Endothelial cell of umbilical vein (primary cell): ENCODE measurements at regions not wholly inside any gene's neighbourhood (a gene's known extent, or its start where the extent isn't known, plus 50 kb on each side); places are given as distances from the start of the nearest gene placed in this dataset.

Experiments used
- BruUV-seq: library from RNA; stranded (reverse); fragments of 400-500 nt; replicated peaks from 2 replicates; lab custom pipeline; 2021; lab: Mats Ljungman, UMichigan
- CTCF ChIA-PET: fragments of 300-600, 350-600 bp; sonication (Branson Sonifier 250); formaldehyde crosslinking; loops from one replicate; lab custom pipeline; 2021; ENCODE audit warnings: antibody characterized with exemption, inconsistent platforms; lab: Charles Lee
- POLR2A ChIA-PET: fragments of 300-600, 350-600 bp; sonication (Branson Sonifier 250); formaldehyde crosslinking; loops from one replicate; lab custom pipeline; 2021; ENCODE audit warnings: antibody characterized with exemption, inconsistent platforms; lab: Charles Lee
- DNase-seq: peaks from one replicate; pipeline ENCODE4 v3.0.0-alpha.2; 2011; ENCODE audit warnings: low read depth, low spot score
- FAIRE-seq: peaks from 2 replicates; lab custom pipeline; 2011; peaks lifted over from hg19 to GRCh38; lab: Jason Lieb, UNC
- H2AFZ ChIP-seq: 2 replicates; pipeline ENCODE4 v1.6.0; 2012; ENCODE audit warnings: low read depth, low read length, control low read depth, inconsistent platforms
- H3K27ac ChIP-seq: 2 replicates; pipeline ENCODE4 v1.5.1; 2011; ENCODE audit warnings: low read depth, mild to moderate bottlenecking, control low read depth, low read length, moderate library complexity; ENCODE audit not compliant: insufficient read depth
- H3K27me3 ChIP-seq, 2 experiments: 2 replicates each; pipeline versions ENCODE4 v1.6.0 to v1.6.1; 2011; ENCODE audit warnings: low read length in 2 of 2, mixed read lengths in 1 of 2; ENCODE audit not compliant: control insufficient read depth in 2 of 2, insufficient read depth in 2 of 2
- H3K36me3 ChIP-seq, 2 experiments: 2 replicates in 1 of 2; 3 replicates in 1 of 2; pipeline ENCODE4 v1.5.1; 2011; ENCODE audit warnings: low read length in 2 of 2, mild to moderate bottlenecking in 1 of 2, moderate library complexity in 1 of 2; ENCODE audit not compliant: control insufficient read depth in 2 of 2, insufficient read depth in 2 of 2; ENCODE audit errors: extremely low read depth in 1 of 2
- H3K4me1 ChIP-seq: 3 replicates; pipeline ENCODE4 v1.5.1; 2011; ENCODE audit warnings: mild to moderate bottlenecking, low read length; ENCODE audit not compliant: control insufficient read depth, insufficient read depth; ENCODE audit errors: extremely low read depth
- H3K4me2 ChIP-seq: 2 replicates; pipeline ENCODE4 v1.6.1; 2011; ENCODE audit warnings: low read length, control low read depth, mixed read lengths; ENCODE audit not compliant: insufficient read depth
- H3K4me3 ChIP-seq, 3 experiments: fragments of 200-600 bp in 1 of 3; sonication (generic), shearing (Covaris generic) in 1 of 3; replicated peaks in 1 of 3; 2 replicates each; pipeline ENCODE4 v1.5.1; 2011 to 2016; ENCODE audit warnings: control low read depth in 3 of 3, low read length in 3 of 3, mild to moderate bottlenecking in 2 of 3, inconsistent platforms in 1 of 3, low read depth in 1 of 3, moderate library complexity in 1 of 3; ENCODE audit not compliant: insufficient read depth in 1 of 3
- H3K79me2 ChIP-seq: 2 replicates; pipeline ENCODE4 v1.6.0; 2012; ENCODE audit warnings: low read length, inconsistent platforms; ENCODE audit not compliant: control insufficient read depth, insufficient read depth
- H3K9ac ChIP-seq: replicated peaks from 2 replicates; pipeline ENCODE3; 2011; ENCODE audit warnings: low read length, control low read depth; ENCODE audit not compliant: insufficient read depth; ENCODE audit errors: extremely low read depth
- H3K9me1 ChIP-seq: replicated peaks from 3 replicates; pipeline ENCODE4 v1.6.0; 2011; ENCODE audit warnings: mild to moderate bottlenecking, low read length; ENCODE audit not compliant: control insufficient read depth, insufficient read depth; ENCODE audit errors: extremely low read depth
- H3K9me3 ChIP-seq: replicated peaks from 2 replicates; pipeline ENCODE4 v1.5.1; 2012; ENCODE audit warnings: low read length, inconsistent platforms; ENCODE audit not compliant: control insufficient read depth, insufficient read depth
- H4K20me1 ChIP-seq: replicated peaks from 2 replicates; pipeline ENCODE3; 2011; ENCODE audit warnings: mild to moderate bottlenecking, low read length; ENCODE audit not compliant: control insufficient read depth, insufficient read depth; ENCODE audit errors: extremely low read depth
- EZH2 ChIP-seq: IDR thresholded peaks from 2 replicates; pipeline ENCODE4 v1.6.1; 2012; ENCODE audit warnings: borderline replicate concordance, low read depth, mild to moderate bottlenecking, moderate library complexity, low read length, inconsistent platforms; ENCODE audit not compliant: severe bottlenecking
- FOS ChIP-seq: IDR thresholded peaks from 2 replicates; pipeline ENCODE4 v1.6.1; 2011; ENCODE audit warnings: mild to moderate bottlenecking, low read length, moderate library complexity, borderline replicate concordance; ENCODE audit not compliant: insufficient read depth
- GATA2 ChIP-seq: IDR thresholded peaks from 2 replicates; pipeline ENCODE4 v1.7.0; 2011; ENCODE audit warnings: low read depth, mild to moderate bottlenecking, moderate library complexity, mixed read lengths, low read length; ENCODE audit not compliant: insufficient read length, insufficient read depth
- JUN ChIP-seq: IDR thresholded peaks from 2 replicates; pipeline ENCODE4 v1.6.1; 2011; ENCODE audit warnings: borderline replicate concordance, low read depth; ENCODE audit not compliant: insufficient read length, insufficient read depth
- MYC ChIP-seq: IDR thresholded peaks from one replicate; pipeline ENCODE4 v1.6.1; 2011; ENCODE audit warnings: mild to moderate bottlenecking, low read depth, low read length
- POLR2A ChIP-seq: IDR thresholded peaks from 2 replicates; pipeline ENCODE4 v1.6.1; 2012; ENCODE audit warnings: low read depth, mild to moderate bottlenecking, control low read depth, low read length
- POLR2AphosphoS5 ChIP-seq: IDR thresholded peaks from 2 replicates; pipeline ENCODE4 v1.6.1; 2012; ENCODE audit warnings: low read depth, mild to moderate bottlenecking, control low read depth, low read length, moderate library complexity; ENCODE audit not compliant: insufficient read depth
- dilution Hi-C: fragments of 300-500 bp; cut with MboI; formaldehyde crosslinking; loops from one replicate; pipeline ENCODE4 v1.15.0; 2019; ENCODE audit warnings: low sequenced_read_pairs; ENCODE audit not compliant: extremely low pct_ligation_motif_present
- intact Hi-C: fragments of 100-400 bp; cut with micrococcal nuclease; formaldehyde crosslinking; loops from one replicate; pipeline ENCODE4 v1.10.0; 2022
- TF ChIP-seq, protein P1 (sequence below): IDR thresholded peaks from 2 replicates; pipeline ENCODE4 v1.6.1; 2011; ENCODE audit not compliant: insufficient read depth, insufficient read length
- TF ChIP-seq, protein P2 (sequence below), 2 donors: IDR thresholded peaks; 1 replicate in 1 of 2; 2 replicates in 1 of 2; pipeline ENCODE4 v1.5.1; 2011; ENCODE audit warnings: low read length in 2 of 2, mild to moderate bottlenecking in 2 of 2, moderate library complexity in 2 of 2, control low read depth in 1 of 2, inconsistent platforms in 1 of 2, low read depth in 1 of 2; ENCODE audit not compliant: insufficient read depth in 1 of 2; ENCODE audit errors: extremely low read depth in 1 of 2

- intact Hi-C loops, result no loop called here
- Histone ChIP-seq H3K9me3 (no peaks in the 10 kb centered on the region), H2AFZ (no peak overlapping the region), H3K27me3 (no peaks in the 10 kb centered on the region), H3K36me3 (no peaks in the 10 kb centered on the region), H3K79me2 (no peaks in the 10 kb centered on the region), H3K9ac (no peak overlapping the region), H3K4me1 (no peaks in the 10 kb centered on the region), H4K20me1 (no peaks in the 10 kb centered on the region), H3K4me2 (no peak overlapping the region), H3K27ac (no peak overlapping the region), H3K9me1 (no peaks in the 10 kb centered on the region), H3K4me3 (no peak overlapping the region)
- no peak for DNase-seq
- dilution Hi-C loops, result no loop called here
- BruUV-seq, result no TSS peak
- ChIA-PET POLR2A (no interaction called here), CTCF (no interaction called here)
- no peak for FAIRE-seq
- TF ChIP-seq POLR2AphosphoS5, result no peak
- TF ChIP-seq, protein P1, sequence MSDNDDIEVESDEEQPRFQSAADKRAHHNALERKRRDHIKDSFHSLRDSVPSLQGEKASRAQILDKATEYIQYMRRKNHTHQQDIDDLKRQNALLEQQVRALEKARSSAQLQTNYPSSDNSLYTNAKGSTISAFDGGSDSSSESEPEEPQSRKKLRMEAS, result no peak
These were observed 146.9 kb upstream of the CADPS start for GRCh38 chr3:63022114-63022513.

DNA sequence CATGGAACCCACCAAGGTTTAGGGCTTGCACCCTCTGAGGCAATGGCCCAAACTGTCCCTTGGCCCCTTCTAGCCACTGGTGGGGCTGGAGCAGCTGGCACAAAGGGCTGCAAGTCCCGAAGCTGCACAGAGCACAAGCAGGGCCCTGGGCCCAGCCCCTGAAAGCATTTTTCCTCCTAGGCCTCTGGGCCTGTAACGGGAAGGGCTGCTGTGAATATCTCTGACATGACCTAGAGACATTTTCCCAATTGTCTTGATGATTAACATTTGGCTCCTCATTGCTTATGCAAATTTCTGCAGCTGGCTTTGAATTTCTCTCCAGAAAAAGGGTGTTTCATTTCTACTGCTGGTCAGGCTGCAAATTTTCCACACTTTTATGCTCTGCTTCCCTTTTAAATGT lies 151.5 kb upstream of the CADPS start:
- Histone ChIP-seq H3K9me3 (no peaks in the 10 kb centered on the region), H3K36me3 (no peaks in the 10 kb centered on the region), H3K4me3 (no peak overlapping the region), H3K4me2 (no peak overlapping the region), H3K79me2 (no peaks in the 10 kb centered on the region), H3K27ac (no peak overlapping the region), H3K9me1 (no peaks in the 10 kb centered on the region), H3K27me3 (no peaks in the 10 kb centered on the region), H4K20me1 (no peaks in the 10 kb centered on the region), H3K9ac (no peak overlapping the region), H3K4me1 (no peaks in the 10 kb centered on the region), H2AFZ (no peak overlapping the region)
- FAIRE-seq (no peak), DNase-seq (no peak)
- intact Hi-C loops, result no loop called here
- TF ChIP-seq, protein P1, result no peak
- TF ChIP-seq EZH2 (no peak), MYC (no peak), FOS (no peak), GATA2 (no peak), POLR2A (no peak), JUN (no peak), POLR2AphosphoS5 (no peak)
- TF ChIP-seq, protein P2, sequence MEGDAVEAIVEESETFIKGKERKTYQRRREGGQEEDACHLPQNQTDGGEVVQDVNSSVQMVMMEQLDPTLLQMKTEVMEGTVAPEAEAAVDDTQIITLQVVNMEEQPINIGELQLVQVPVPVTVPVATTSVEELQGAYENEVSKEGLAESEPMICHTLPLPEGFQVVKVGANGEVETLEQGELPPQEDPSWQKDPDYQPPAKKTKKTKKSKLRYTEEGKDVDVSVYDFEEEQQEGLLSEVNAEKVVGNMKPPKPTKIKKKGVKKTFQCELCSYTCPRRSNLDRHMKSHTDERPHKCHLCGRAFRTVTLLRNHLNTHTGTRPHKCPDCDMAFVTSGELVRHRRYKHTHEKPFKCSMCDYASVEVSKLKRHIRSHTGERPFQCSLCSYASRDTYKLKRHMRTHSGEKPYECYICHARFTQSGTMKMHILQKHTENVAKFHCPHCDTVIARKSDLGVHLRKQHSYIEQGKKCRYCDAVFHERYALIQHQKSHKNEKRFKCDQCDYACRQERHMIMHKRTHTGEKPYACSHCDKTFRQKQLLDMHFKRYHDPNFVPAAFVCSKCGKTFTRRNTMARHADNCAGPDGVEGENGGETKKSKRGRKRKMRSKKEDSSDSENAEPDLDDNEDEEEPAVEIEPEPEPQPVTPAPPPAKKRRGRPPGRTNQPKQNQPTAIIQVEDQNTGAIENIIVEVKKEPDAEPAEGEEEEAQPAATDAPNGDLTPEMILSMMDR (IDR thresholded peaks at IDR 0.05; ENCODE audit: extremely low read depth in 1 of 2, insufficient read depth in 1 of 2, low read depth in 1 of 2, low read length in 2 of 2), result no peak
- POLR2A ChIA-PET, result no interaction called here
- BruUV-seq, result no TSS peak
- CTCF ChIA-PET, result no interaction called here
- dilution Hi-C loops, result no loop called here
